ENCODE measurements at regions not wholly inside any gene's neighbourhood (a gene's known extent, or its start where the extent isn't known, plus 50 kb on each side); places are given as distances from the start of the nearest gene placed in this dataset.

DNA sequence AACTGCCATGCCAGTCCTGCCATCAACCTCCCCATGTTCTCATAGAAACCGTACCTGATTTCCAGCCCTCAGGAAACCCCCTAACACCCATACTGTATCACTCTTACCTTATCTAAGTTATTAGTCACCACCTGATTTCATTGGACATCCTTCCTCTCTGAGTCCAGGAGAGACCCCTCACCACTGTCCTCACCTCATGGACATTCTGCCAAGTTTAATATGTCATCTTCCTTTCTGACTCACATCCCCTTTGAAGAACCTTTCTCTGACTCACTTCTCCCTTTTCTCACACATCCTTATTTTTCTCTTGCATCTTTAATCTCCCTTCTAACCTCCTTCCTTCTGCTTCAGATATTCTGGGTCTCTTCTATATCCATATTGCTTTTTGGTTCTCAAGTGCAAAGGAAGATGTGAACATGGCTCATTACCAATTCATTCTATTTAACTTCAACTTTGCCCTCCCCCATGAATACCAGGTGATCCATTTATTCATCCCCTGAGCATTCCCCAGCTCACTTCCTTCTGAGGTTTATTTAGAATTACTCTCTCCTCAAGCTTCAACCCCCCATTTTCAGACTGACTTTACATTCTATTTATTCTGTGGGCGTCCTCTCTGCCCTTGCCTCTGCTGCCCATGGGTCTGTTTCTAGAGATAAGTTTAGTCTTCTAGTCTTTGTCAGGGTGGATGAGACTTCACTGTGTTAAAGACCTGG, 206.8 kb upstream of the ESRRG start:
- Histone ChIP-seq H3K9me3 (no peaks in the 10 kb centered on the region), H3K4me3 (replicated peaks in 1 of 3) (no peak overlapping the region), H3K27ac (no peak overlapping the region), H3K4me1 (no peaks in the 10 kb centered on the region), H3K27me3 (no peaks in the 10 kb centered on the region), H3K36me3 (no peaks in the 10 kb centered on the region)
- DNase-seq = no peak
- intact Hi-C loops (cut with DNase I) = no loop called here
- 81 to 91% methylated on average over 2 of the region's 2 CpGs for WGBS, 2 donors
- no peak for TF ChIP-seq POLR2A (IDR thresholded peaks at IDR 0.05)
- TF ChIP-seq, protein P1, sequence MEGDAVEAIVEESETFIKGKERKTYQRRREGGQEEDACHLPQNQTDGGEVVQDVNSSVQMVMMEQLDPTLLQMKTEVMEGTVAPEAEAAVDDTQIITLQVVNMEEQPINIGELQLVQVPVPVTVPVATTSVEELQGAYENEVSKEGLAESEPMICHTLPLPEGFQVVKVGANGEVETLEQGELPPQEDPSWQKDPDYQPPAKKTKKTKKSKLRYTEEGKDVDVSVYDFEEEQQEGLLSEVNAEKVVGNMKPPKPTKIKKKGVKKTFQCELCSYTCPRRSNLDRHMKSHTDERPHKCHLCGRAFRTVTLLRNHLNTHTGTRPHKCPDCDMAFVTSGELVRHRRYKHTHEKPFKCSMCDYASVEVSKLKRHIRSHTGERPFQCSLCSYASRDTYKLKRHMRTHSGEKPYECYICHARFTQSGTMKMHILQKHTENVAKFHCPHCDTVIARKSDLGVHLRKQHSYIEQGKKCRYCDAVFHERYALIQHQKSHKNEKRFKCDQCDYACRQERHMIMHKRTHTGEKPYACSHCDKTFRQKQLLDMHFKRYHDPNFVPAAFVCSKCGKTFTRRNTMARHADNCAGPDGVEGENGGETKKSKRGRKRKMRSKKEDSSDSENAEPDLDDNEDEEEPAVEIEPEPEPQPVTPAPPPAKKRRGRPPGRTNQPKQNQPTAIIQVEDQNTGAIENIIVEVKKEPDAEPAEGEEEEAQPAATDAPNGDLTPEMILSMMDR (IDR thresholded peaks at IDR 0.05) = no peak

- TF ChIP-seq, protein P1 (IDR thresholded peaks at IDR 0.05) = no peak
- no peak for TF ChIP-seq POLR2A (IDR thresholded peaks at IDR 0.05)
- H3K4me3 ChIP-seq (replicated peaks in 1 of 3) = no peak overlapping the region
- no peaks in the 10 kb centered on the region for H3K4me1 ChIP-seq
- no peak overlapping the region for H3K27ac ChIP-seq
- no peaks in the 10 kb centered on the region for H3K27me3 ChIP-seq
- no peak for DNase-seq
- H3K9me3 ChIP-seq = no peaks in the 10 kb centered on the region
- intact Hi-C loops (cut with DNase I) = no loop called here
- WGBS, 2 donors = 96 to 99% methylated on average over 6 of the region's 6 CpGs
- H3K36me3 ChIP-seq = no peaks in the 10 kb centered on the region
Measured at GRCh38 chr1:216927633-216928032, 204.4 kb upstream of the ESRRG start.

DNA sequence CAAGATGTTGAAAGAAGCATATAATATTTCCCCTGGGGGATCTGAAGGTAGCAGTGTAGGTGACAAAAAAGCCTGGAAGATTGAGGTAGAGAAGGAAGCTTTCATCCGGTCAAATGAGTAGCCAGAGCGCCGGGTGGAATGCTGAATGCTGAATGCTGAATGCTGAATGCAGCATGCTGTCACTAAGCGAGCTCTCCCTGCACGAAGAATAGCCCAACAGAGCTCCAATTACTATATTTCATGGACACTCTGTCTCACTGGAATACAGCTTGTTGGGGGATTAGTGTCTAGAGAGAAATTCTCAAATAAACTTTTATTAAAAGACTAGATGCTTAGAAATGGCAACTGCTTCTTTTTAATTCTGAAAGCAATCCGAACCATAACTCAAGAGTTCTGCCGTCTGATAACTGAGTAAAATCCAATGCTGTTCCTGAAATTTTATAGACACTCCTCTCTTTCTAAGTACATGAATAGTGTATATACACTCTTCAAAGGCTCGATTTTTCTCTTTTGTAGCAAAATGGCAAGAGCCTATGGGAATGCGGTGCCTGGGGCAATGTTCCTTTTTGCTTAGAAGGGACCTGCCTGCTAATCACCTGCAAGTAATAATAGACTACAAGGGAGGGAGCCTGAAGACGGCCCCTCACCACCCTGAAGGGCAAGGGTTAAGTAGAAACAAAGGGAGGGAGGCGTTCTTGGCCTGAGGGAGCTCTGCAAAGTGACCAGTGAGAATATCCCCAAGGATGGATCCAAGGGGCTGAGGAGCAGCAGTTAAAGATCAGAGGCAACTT, 203.7 kb upstream of the ESRRG start:
- TF ChIP-seq, protein P1 (IDR thresholded peaks at IDR 0.05) = no peak
- TF ChIP-seq POLR2A (IDR thresholded peaks at IDR 0.05) = no peak
- H3K27ac ChIP-seq = no peak overlapping the region
- intact Hi-C loops (cut with DNase I) = no loop called here
- no peaks in the 10 kb centered on the region for H3K9me3 ChIP-seq
- H3K36me3 ChIP-seq = no peaks in the 10 kb centered on the region
- no peaks in the 10 kb centered on the region for H3K4me1 ChIP-seq
- H3K4me3 ChIP-seq (replicated peaks in 1 of 3) = no peak overlapping the region
- 78 to 82% methylated on average over 11 of the region's 11 CpGs for WGBS, 2 donors
- no peaks in the 10 kb centered on the region for H3K27me3 ChIP-seq
- DNase-seq = no peak

DNA sequence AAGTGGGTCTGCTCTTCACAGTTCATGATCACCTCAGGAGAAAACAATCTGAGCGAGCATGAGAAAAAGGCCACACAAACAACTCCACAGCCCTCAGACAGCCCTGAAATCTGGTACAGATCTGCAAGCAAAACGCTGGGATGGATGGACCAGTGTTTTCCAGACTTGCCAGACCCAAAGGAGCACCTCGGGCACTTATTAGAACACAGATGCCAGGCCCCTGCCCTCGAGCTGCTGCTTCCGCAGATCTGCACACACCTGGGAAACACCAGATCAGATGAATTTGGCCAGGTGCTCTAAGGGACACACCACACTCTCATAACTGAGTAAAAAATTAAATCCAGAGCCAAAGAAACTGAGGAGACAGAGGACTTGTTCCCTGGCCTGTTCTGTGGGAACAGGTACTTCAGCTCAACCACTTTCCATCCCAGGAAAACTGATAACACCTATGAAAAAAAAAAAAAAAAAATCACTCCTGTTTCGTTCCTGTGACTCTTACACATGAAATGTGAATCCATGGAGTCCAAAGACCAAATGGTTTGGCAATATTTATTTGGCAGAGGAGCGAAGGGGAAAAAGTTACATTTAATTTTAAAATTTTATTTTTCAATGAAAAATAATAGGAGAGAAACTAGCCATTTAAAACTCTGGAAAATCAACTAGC, 202.9 kb upstream of the ESRRG start:
- no peak overlapping the region for H3K4me3 ChIP-seq (replicated peaks in 1 of 3)
- no peaks in the 10 kb centered on the region for H3K4me1 ChIP-seq
- DNase-seq = no peak
- no peaks in the 10 kb centered on the region for H3K27me3 ChIP-seq
- intact Hi-C loops (cut with DNase I) = no loop called here
- no peaks in the 10 kb centered on the region for H3K9me3 ChIP-seq
- H3K27ac ChIP-seq = no peak overlapping the region
- 85 to 88% methylated on average over 7 of the region's 7 CpGs for WGBS, 2 donors
- no peak for TF ChIP-seq POLR2A (IDR thresholded peaks at IDR 0.05)
- TF ChIP-seq, protein P1 (IDR thresholded peaks at IDR 0.05) = no peak
- no peaks in the 10 kb centered on the region for H3K36me3 ChIP-seq

GRCh38 chr1:216924732-216925131, 201.5 kb upstream of the ESRRG start:
- TF ChIP-seq POLR2A (IDR thresholded peaks at IDR 0.05) = no peak
- TF ChIP-seq, protein P1 (IDR thresholded peaks at IDR 0.05) = no peak
- Histone ChIP-seq H3K36me3 (no peaks in the 10 kb centered on the region), H3K27ac (no peak overlapping the region), H3K9me3 (no peaks in the 10 kb centered on the region), H3K4me3 (replicated peaks in 1 of 3) (no peak overlapping the region), H3K27me3 (no peaks in the 10 kb centered on the region), H3K4me1 (no peaks in the 10 kb centered on the region)
- WGBS, 2 donors = 79 to 80% methylated on average over 4 of the region's 4 CpGs
- intact Hi-C loops (cut with DNase I) = no loop called here
- no peak for DNase-seq
